Nephron progenitor cell (in vitro differentiated cells): ENCODE measurements at regions not wholly inside any gene's neighbourhood (a gene's known extent, or its start where the extent isn't known, plus 50 kb on each side); places are given as distances from the start of the nearest gene placed in this dataset.
A peak's percentile ranks its signal among the peaks of the same experiment; 100 is the strongest.

Experiments
- DNase-seq: peaks from one replicate; pipeline ENCODE4 v3.0.0; 2021
- H3K27ac Mint-ChIP-seq: 2 replicates; pipeline ENCODE4 v1.8.0; 2021; ENCODE audit warnings: mild to moderate bottlenecking, moderate library complexity, mixed read lengths
- H3K27me3 Mint-ChIP-seq: 2 replicates; pipeline ENCODE4 v1.8.0; 2021; ENCODE audit warnings: mild to moderate bottlenecking, low read depth, mixed read lengths; ENCODE audit not compliant: poor library complexity
- H3K36me3 Mint-ChIP-seq: 2 replicates; pipeline ENCODE4 v1.8.0; 2021; ENCODE audit warnings: low read depth, mixed read lengths
- H3K4me1 Mint-ChIP-seq: 2 replicates; pipeline ENCODE4 v1.8.0; 2021; ENCODE audit warnings: mixed read lengths
- H3K4me3 Mint-ChIP-seq: 2 replicates; pipeline ENCODE4 v1.8.0; 2021; ENCODE audit warnings: mild to moderate bottlenecking, moderate library complexity, mixed read lengths
- H3K9me3 Mint-ChIP-seq: 2 replicates; pipeline ENCODE4 v1.8.0; 2021; ENCODE audit warnings: mild to moderate bottlenecking, moderate library complexity, mixed read lengths
- CTCF ChIP-seq: fragments of 200-600 bp; sonication (generic); IDR thresholded peaks from 2 replicates; pipeline ENCODE4 v1.5.0; 2021; ENCODE audit warnings: antibody characterized with exemption

GRCh38 chr2:22215517-22215916, 1091.7 kb downstream of the TDRD15 start:
- H3K36me3 Mint-ChIP-seq = no peaks in the 10 kb centered on the region
- TF ChIP-seq CTCF = no peak
- peaks cover 2% of the 10 kb centered on the region for H3K27me3 Mint-ChIP-seq
- H3K4me1 Mint-ChIP-seq = peaks cover 16% of the 10 kb centered on the region
- no peak overlapping the region for H3K4me3 Mint-ChIP-seq
- H3K9me3 Mint-ChIP-seq = no peaks in the 10 kb centered on the region
- no peak overlapping the region for H3K27ac Mint-ChIP-seq
- DNase-seq = no peak

- no peaks in the 10 kb centered on the region for H3K27me3 Mint-ChIP-seq
- no peak for TF ChIP-seq CTCF
- no peaks in the 10 kb centered on the region for H3K36me3 Mint-ChIP-seq
- no peak overlapping the region for H3K4me3 Mint-ChIP-seq
- H3K4me1 Mint-ChIP-seq = peaks cover 16% of the 10 kb centered on the region
- H3K9me3 Mint-ChIP-seq = no peaks in the 10 kb centered on the region
- peak overlapping the region; percentile 58 for H3K27ac Mint-ChIP-seq
- DNase-seq = no peak
Observed at GRCh38 chr2:22217881-22218280, 1094.1 kb downstream of the TDRD15 start.

GRCh38 chr2:22221006-22221405, 1097.2 kb downstream of the TDRD15 start:
- Mint-ChIP-seq H3K27me3 (no peaks in the 10 kb centered on the region), H3K27ac (no peak overlapping the region), H3K4me1 (peaks cover 16% of the 10 kb centered on the region), H3K9me3 (peaks cover 20% of the 10 kb centered on the region), H3K36me3 (peaks cover 6% of the 10 kb centered on the region), H3K4me3 (no peak overlapping the region)
- TF ChIP-seq CTCF = no peak
- no peak for DNase-seq

GRCh38 chr2:22238967-22239366, 1115.2 kb downstream of the TDRD15 start:
- Mint-ChIP-seq H3K36me3 (no peaks in the 10 kb centered on the region), H3K27ac (no peak overlapping the region), H3K27me3 (peaks cover 3% of the 10 kb centered on the region), H3K9me3 (no peaks in the 10 kb centered on the region), H3K4me1 (no peaks in the 10 kb centered on the region), H3K4me3 (no peak overlapping the region)
- DNase-seq = no peak
- no peak for TF ChIP-seq CTCF

GRCh38 chr2:22247466-22247865, 1123.7 kb downstream of the TDRD15 start:
- H3K36me3 Mint-ChIP-seq = no peaks in the 10 kb centered on the region
- no peaks in the 10 kb centered on the region for H3K4me1 Mint-ChIP-seq
- no peak for DNase-seq
- no peaks in the 10 kb centered on the region for H3K9me3 Mint-ChIP-seq
- no peaks in the 10 kb centered on the region for H3K27me3 Mint-ChIP-seq
- TF ChIP-seq CTCF = no peak
- H3K4me3 Mint-ChIP-seq = no peak overlapping the region
- H3K27ac Mint-ChIP-seq = no peak overlapping the region

- H3K27ac Mint-ChIP-seq = no peak overlapping the region
- DNase-seq = no peak
- H3K36me3 Mint-ChIP-seq = no peaks in the 10 kb centered on the region
- no peak for TF ChIP-seq CTCF
- H3K9me3 Mint-ChIP-seq = no peaks in the 10 kb centered on the region
- H3K27me3 Mint-ChIP-seq = no peaks in the 10 kb centered on the region
- H3K4me1 Mint-ChIP-seq = no peaks in the 10 kb centered on the region
- H3K4me3 Mint-ChIP-seq = no peak overlapping the region
Observed at GRCh38 chr2:22248851-22249250, 1125.1 kb downstream of the TDRD15 start.
